Heart right ventricle (tissue), 16 donors: ENCODE measurements at regions not wholly inside any gene's neighbourhood (a gene's known extent, or its start where the extent isn't known, plus 50 kb on each side); places are given as distances from the start of the nearest gene placed in this dataset.

Experiments
- ATAC-seq, 8 donors: fragments of 200-7000 bp; cut with Tn5 transposase; one replicate each; pipeline ENCODE4 v1.9.1; 2020; ENCODE audit warnings: mild to moderate bottlenecking in 8 of 8, moderate library complexity in 8 of 8, moderate number of reproducible peaks in 1 of 8
- DNase-seq, 2 donors: peaks; one replicate each; pipeline ENCODE4 v3.0.0-alpha.2; 2020
- H3K27ac ChIP-seq, 10 donors: fragments of 200-600 bp; sonication (generic) in 2 of 10; one replicate each; pipeline versions ENCODE4 v1.5.0 to v1.8.0; 2020 to 2022; ENCODE audit warnings: mild to moderate bottlenecking in 3 of 10
- H3K27me3 ChIP-seq, 7 donors: fragments of 200-600 bp; one replicate each; pipeline ENCODE4 v1.8.0; 2021 to 2022; ENCODE audit warnings: mild to moderate bottlenecking in 2 of 7
- H3K36me3 ChIP-seq, 9 donors: fragments of 200-600 bp; sonication (generic) in 1 of 9; one replicate each; pipeline versions ENCODE4 v1.5.0 to v1.8.0; 2020 to 2022; ENCODE audit warnings: mild to moderate bottlenecking in 2 of 9
- H3K4me1 ChIP-seq, 9 donors: fragments of 200-600 bp; sonication (generic) in 1 of 9; one replicate each; pipeline versions ENCODE4 v1.5.0 to v1.8.0; 2020 to 2022; ENCODE audit warnings: mild to moderate bottlenecking in 4 of 9
- H3K4me3 ChIP-seq, 10 donors: fragments of 200-600 bp; sonication (generic) in 2 of 10; one replicate each; pipeline versions ENCODE4 v1.5.0 to v1.8.0; 2020 to 2022; ENCODE audit warnings: mild to moderate bottlenecking in 7 of 10, moderate library complexity in 2 of 10
- H3K9me3 ChIP-seq, 11 donors: fragments of 200-600 bp in 10 of 11; sonication (generic) in 2 of 11; one replicate each; pipeline versions ENCODE4 v1.5.0 to v1.8.0; 2013 to 2022; ENCODE audit warnings: mild to moderate bottlenecking in 2 of 11, control low read depth in 1 of 11, moderate library complexity in 1 of 11
- WGBS, 2 donors: extraction: QIAGEN DNeasy Blood & Tissue Kit; methylation state at CpG; one replicate each; pipeline ENCODE4 v1.1.7; 2013; ENCODE audit warnings: inconsistent platforms in 1 of 2; 5-methylcytosine and 5-hydroxymethylcytosine counted together
- intact Hi-C, 10 donors: fragments of 100-400 bp; cut with DNase I; formaldehyde crosslinking; loops; one replicate each; pipeline versions ENCODE4 v1.11.1 to v1.14.2; 2022
- TF ChIP-seq, protein P1 (sequence below), 9 donors: fragments of 200-600 bp; sonication (generic) in 2 of 9; IDR thresholded peaks; one replicate each; pipeline versions ENCODE4 v1.5.0 to v1.8.0; 2021 to 2022; ENCODE audit warnings: antibody characterized with exemption in 9 of 9, mild to moderate bottlenecking in 5 of 9, moderate library complexity in 1 of 9
- donor health status: Arrhythmogenic right ventricular cardiomyopathy.
- donor health status: ischemic (EF 13 %, LVEDD 7.1; RV severe dilation, severe dysfunction).
- donor health status: healthy with polysubstance abuse.
- donor health status: DM: no; HTN: yes; CAD: no.
- donor health status: DM: no; HTN: no; CAD: no.
- donor health status: ischemic (EF 25% LVEDD 6.9; RV normal size, moderate dysfunction).
- donor health status: ischemic (EF 25% LVEDD 5.7; RV mildly dilated, moderate dysfunction).
- donor health status: healthy.
- donor health status: DM: yes; HTN: yes; CAD: no.
- donor health status: Ischemic cardiomyopathy.
- donor health status: ischemic (EF 35%, LVEDD 5.7; RV mildly dilated, moderate dysfunction).
- donor health status: nonischemic (EF 11% LVEDD 7.7; RV severe dilation, severe dysfunction).
- donor health status: DM: yes; HTN: yes; CAD: no.
- donor health status: PGD.
- donor health status: ischemic (EF 29% LVEDD 5.4; RV normal size, mild dysfunction).
- donor health status: nonischemic (EF 23%, LVEDD 6.1; RV moderate dilation, normal function).

DNA sequence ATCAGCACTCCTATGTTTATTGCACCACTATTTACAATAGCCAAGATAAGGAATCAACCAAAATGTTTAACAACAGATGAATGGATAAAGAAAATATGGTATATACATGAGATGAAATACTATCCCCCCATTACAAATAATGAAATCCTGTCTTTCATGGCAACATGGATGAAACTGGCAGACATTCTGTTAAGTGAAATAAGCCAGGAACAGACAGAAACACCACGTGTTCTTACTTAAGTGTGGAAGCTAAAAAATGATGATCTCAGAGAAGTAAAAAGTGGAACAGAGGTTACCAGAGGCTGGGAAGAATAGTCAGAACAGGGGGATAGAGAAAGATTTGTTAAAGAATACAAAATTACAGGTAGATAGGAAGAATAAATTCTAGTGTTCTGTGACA, 113.7 kb upstream of the MDM1 start:
- no peak overlapping the region for H3K4me3 ChIP-seq
- DNase-seq (no peak), ATAC-seq (no peak)
- H3K27ac ChIP-seq, result no peak overlapping the region
- peaks cover 0 to 28% (median 4%) of the 10 kb centered on the region in 9 donors for H3K4me1 ChIP-seq
- intact Hi-C loops, result no loop called here
- TF ChIP-seq, protein P1, sequence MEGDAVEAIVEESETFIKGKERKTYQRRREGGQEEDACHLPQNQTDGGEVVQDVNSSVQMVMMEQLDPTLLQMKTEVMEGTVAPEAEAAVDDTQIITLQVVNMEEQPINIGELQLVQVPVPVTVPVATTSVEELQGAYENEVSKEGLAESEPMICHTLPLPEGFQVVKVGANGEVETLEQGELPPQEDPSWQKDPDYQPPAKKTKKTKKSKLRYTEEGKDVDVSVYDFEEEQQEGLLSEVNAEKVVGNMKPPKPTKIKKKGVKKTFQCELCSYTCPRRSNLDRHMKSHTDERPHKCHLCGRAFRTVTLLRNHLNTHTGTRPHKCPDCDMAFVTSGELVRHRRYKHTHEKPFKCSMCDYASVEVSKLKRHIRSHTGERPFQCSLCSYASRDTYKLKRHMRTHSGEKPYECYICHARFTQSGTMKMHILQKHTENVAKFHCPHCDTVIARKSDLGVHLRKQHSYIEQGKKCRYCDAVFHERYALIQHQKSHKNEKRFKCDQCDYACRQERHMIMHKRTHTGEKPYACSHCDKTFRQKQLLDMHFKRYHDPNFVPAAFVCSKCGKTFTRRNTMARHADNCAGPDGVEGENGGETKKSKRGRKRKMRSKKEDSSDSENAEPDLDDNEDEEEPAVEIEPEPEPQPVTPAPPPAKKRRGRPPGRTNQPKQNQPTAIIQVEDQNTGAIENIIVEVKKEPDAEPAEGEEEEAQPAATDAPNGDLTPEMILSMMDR (IDR thresholded peaks at IDR 0.05), result no peak
- no peaks in the 10 kb centered on the region for H3K36me3 ChIP-seq
- H3K27me3 ChIP-seq, result no peaks in the 10 kb centered on the region
- H3K9me3 ChIP-seq, result peaks cover 0 to 17% (median 0%) of the 10 kb centered on the region in 11 donors
- 43 to 50% methylated on average over 1 of the region's 1 CpG for WGBS, 2 donors

DNA sequence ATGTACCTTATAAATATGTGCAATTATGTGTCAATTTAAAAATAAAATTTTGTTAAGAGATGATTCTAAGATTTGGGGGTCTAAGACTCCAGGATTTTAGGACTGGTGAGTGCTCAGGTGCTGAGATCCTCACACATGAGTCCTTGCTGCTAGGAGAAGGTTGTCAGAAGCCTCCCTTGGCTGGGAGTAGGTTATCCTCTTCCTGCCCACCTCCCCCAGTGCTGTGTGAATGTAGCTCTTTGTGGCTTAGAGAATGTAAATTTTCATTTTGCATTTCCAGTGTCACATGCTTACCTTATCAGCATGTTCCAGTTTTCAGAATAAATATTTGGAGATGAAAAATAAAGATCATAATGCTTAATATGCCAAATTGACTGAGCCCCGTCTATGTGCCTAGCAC, 114.2 kb upstream of the MDM1 start:
- H3K27ac ChIP-seq, result no peak overlapping the region
- ATAC-seq, result no peak
- H3K4me1 ChIP-seq, result peaks cover 4 to 33% (median 10%) of the 10 kb centered on the region in 9 donors
- intact Hi-C loops, result no loop called here
- DNase-seq, result no peak
- no peak overlapping the region for H3K4me3 ChIP-seq
- H3K27me3 ChIP-seq, result no peaks in the 10 kb centered on the region
- WGBS, 2 donors, result 87 to 99% methylated on average over 1 of the region's 1 CpG
- H3K36me3 ChIP-seq, result no peaks in the 10 kb centered on the region
- TF ChIP-seq, protein P1 (IDR thresholded peaks at IDR 0.05), result no peak
- H3K9me3 ChIP-seq, result peaks cover 0 to 17% (median 0%) of the 10 kb centered on the region in 11 donors

DNA sequence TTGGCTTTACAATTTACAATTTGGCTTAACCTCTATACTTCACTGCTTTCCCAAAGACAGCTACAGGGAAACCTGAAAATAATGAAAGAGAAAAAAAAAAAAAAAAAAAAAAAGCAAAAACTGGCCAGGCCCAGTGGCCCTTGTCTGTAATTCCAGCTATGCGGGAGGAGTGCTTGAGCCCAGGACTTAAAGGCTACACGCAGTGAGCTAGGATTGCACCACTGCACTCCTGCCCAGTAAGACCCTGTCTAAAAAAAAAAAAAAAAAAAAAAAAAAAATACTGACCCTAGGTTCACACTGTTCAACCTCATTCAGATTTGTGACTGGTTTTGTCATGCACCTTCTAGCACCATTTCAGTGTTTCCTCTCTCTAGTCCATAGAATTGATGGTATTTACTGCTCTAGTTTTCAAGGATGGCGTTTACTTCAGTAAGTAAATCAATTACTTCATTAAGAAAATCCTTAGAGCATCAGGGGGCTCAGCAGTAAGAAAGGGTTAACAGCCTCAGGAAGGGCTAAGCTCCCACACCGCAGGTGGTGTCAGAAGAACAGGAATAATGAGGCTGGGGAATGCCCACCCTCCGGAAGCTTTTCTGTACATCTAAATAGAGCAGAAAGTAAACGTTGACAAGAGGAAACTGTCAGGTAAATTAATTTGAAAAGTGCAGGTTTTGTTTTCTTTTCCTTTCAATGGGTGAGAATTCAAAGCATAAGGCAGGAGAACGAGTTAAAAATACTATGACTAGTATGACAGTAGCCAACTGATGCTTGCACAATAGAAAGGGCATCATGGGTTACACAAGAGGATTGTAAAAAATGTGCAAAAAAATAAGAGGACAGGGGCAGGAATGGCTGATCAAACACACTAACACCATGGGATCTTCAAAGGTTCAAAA, 115.0 kb upstream of the MDM1 start:
- TF ChIP-seq, protein P1 (IDR thresholded peaks at IDR 0.05), result no peak
- Histone ChIP-seq H3K4me1 (peaks cover 5 to 41% (median 17%) of the 10 kb centered on the region in 9 donors), H3K36me3 (no peaks in the 10 kb centered on the region), H3K27ac (no peak overlapping the region), H3K9me3 (peaks cover 0 to 17% (median 0%) of the 10 kb centered on the region in 11 donors), H3K27me3 (no peaks in the 10 kb centered on the region), H3K4me3 (no peak overlapping the region)
- intact Hi-C loops, result no loop called here
- ATAC-seq (no peak), DNase-seq (no peak)
- WGBS, 2 donors, result 47 to 55% methylated on average over 7 of the region's 7 CpGs

DNA sequence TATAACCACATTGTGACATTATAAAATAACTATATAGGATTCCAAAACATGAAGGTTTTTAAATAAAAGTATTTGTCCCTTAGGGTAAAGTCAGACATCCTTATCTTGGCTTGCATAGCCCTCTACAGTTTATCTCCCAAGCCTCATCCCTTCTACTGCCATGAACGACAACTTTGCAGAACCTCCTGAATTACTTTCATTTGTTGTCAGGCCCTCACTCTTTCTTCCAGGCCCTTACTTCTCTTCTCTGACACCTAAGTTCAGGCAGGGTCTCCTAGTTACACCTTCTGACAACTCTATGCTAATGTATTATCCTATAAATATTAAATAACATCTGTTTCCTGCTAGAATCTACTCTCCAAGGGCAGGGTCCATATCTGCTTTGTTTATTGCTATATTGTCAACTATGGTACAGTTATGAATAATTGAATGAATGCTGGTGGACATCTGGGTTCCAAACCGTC, 115.7 kb upstream of the MDM1 start:
- Histone ChIP-seq H3K4me1 (peaks cover 5 to 48% (median 22%) of the 10 kb centered on the region in 9 donors), H3K27ac (no peak overlapping the region), H3K27me3 (no peaks in the 10 kb centered on the region), H3K4me3 (no peak overlapping the region), H3K9me3 (peaks cover 0 to 17% (median 0%) of the 10 kb centered on the region in 11 donors), H3K36me3 (no peaks in the 10 kb centered on the region)
- TF ChIP-seq, protein P1 (IDR thresholded peaks at IDR 0.05), result no peak
- 51 to 60% methylated on average over 2 of the region's 2 CpGs for WGBS, 2 donors
- DNase-seq, result no peak
- ATAC-seq, result no peak
- intact Hi-C loops, result no loop called here
